Testis (tissue), 2 donors: ENCODE measurements at regions not wholly inside any gene's neighbourhood (a gene's known extent, or its start where the extent isn't known, plus 50 kb on each side); places are given as distances from the start of the nearest gene placed in this dataset.
"Not testable (repeated sequence)": the region's sequence is repeated elsewhere in the genome, so short reads cannot be mapped to it uniquely, and the experiment has no call there.

Source experiments
- DNase-seq: peaks from one replicate; pipeline ENCODE4 v3.0.0-alpha.2; 2019
- H3K27ac ChIP-seq, 2 donors: fragments of 200-600 bp; sonication (generic); one replicate each; pipeline ENCODE4 v1.5.1; 2019
- H3K27me3 ChIP-seq: fragments of 200-600 bp; sonication (generic); one replicate; pipeline ENCODE4 v1.5.1; 2019
- H3K36me3 ChIP-seq: fragments of 200-600 bp; sonication (generic); one replicate; pipeline ENCODE4 v1.5.1; 2017; ENCODE audit warnings: low read depth; ENCODE audit errors: missing control alignments
- H3K4me1 ChIP-seq: fragments of 200-600 bp; sonication (generic); one replicate; pipeline ENCODE4 v1.5.1; 2019
- H3K4me3 ChIP-seq, 2 donors: fragments of 200-600 bp; sonication (generic); one replicate each; pipeline ENCODE4 v1.5.1; 2017 to 2019
- H3K9me3 ChIP-seq: fragments of 200-600 bp; sonication (generic); one replicate; pipeline ENCODE4 v1.5.1; 2017
- CTCF ChIP-seq, 3 experiments: fragments of 450-650 bp in 2 of 3; fragments of 200-600 bp in 1 of 3; sonication (generic) in 1 of 3; IDR thresholded peaks; one replicate each; pipeline ENCODE4 v1.5.1; 2016 to 2019; ENCODE audit warnings: antibody characterized with exemption in 3 of 3, mild to moderate bottlenecking in 2 of 3, moderate library complexity in 1 of 3
- POLR2A ChIP-seq: fragments of 450-650 bp; IDR thresholded peaks from one replicate; pipeline ENCODE4 v1.6.1; 2017; ENCODE audit warnings: antibody characterized with exemption, mild to moderate bottlenecking, moderate library complexity
- WGBS, 2 donors: methylation state at CpG; one replicate each; pipeline ENCODE4 v1.1.5; 2018; 5-methylcytosine and 5-hydroxymethylcytosine counted together
- intact Hi-C: fragments of 100-400 bp; cut with DNase I; formaldehyde crosslinking; loops from one replicate; pipeline ENCODE4 v1.15.1; 2023; ENCODE audit warnings: low total_unique reads

GRCh38 chr4:188403272-188403671 lies 264.0 kb downstream of the TRIML1 start:
- no peak overlapping the region for H3K27ac ChIP-seq
- intact Hi-C loops, result no loop called here
- H3K4me3 ChIP-seq, result no peak overlapping the region
- no peak for DNase-seq
- no peaks in the 10 kb centered on the region for H3K9me3 ChIP-seq
- no peak for TF ChIP-seq CTCF (IDR thresholded peaks at IDR 0.05)
- no peak for TF ChIP-seq POLR2A
- 94 to 96% methylated on average over 6 of the region's 6 CpGs for WGBS, 2 donors
- H3K27me3 ChIP-seq, result no peaks in the 10 kb centered on the region
- H3K36me3 ChIP-seq, result no peaks in the 10 kb centered on the region
- no peaks in the 10 kb centered on the region for H3K4me1 ChIP-seq

- H3K4me1 ChIP-seq, H3K9me3 ChIP-seq, H3K4me3 ChIP-seq, H3K27me3 ChIP-seq, H3K36me3 ChIP-seq, H3K27ac ChIP-seq, intact Hi-C loops, DNase-seq: not testable (repeated sequence)
- WGBS, 2 donors, result 85 to 93% methylated on average over 14 of the region's 14 CpGs
Observed at GRCh38 chr4:188405071-188405835, 266.0 kb downstream of the TRIML1 start.

GRCh38 chr4:188408244-188409030 lies 269.2 kb downstream of the TRIML1 start:
- no peak for DNase-seq
- Histone ChIP-seq H3K4me3 (no peak overlapping the region), H3K36me3 (no peaks in the 10 kb centered on the region), H3K9me3 (no peaks in the 10 kb centered on the region), H3K4me1 (peaks cover 2% of the 10 kb centered on the region), H3K27me3 (no peaks in the 10 kb centered on the region), H3K27ac (peak overlapping the region in 1 of 2 donors; percentile 50)
- TF ChIP-seq CTCF (IDR thresholded peaks at IDR 0.05) (no peak), POLR2A (no peak)
- 58 to 67% methylated on average over 9 of the region's 9 CpGs for WGBS, 2 donors
- intact Hi-C loops, result no loop called here

- intact Hi-C loops, result no loop called here
- H3K36me3 ChIP-seq, result no peaks in the 10 kb centered on the region
- DNase-seq, result no peak
- no peaks in the 10 kb centered on the region for H3K27me3 ChIP-seq
- H3K27ac ChIP-seq, result no peak overlapping the region
- 87 to 88% methylated on average over 6 of the region's 6 CpGs for WGBS, 2 donors
- H3K4me1 ChIP-seq, result peaks cover 2% of the 10 kb centered on the region
- H3K4me3 ChIP-seq, result no peak overlapping the region
- TF ChIP-seq POLR2A, result no peak
- H3K9me3 ChIP-seq, result no peaks in the 10 kb centered on the region
Observed at GRCh38 chr4:188409851-188410250, 270.6 kb downstream of the TRIML1 start.

GRCh38 chr4:188411805-188412204 lies 272.6 kb downstream of the TRIML1 start:
- no peaks in the 10 kb centered on the region for H3K36me3 ChIP-seq
- DNase-seq, result peak; percentile 44
- H3K4me3 ChIP-seq, result peak overlapping the region; percentile 39 to 60
- H3K4me1 ChIP-seq, result peaks cover 2% of the 10 kb centered on the region
- H3K9me3 ChIP-seq, result no peaks in the 10 kb centered on the region
- H3K27me3 ChIP-seq, result no peaks in the 10 kb centered on the region
- peak overlapping the region in 1 of 2 donors; percentile 63 for H3K27ac ChIP-seq
- intact Hi-C loops, result no loop called here
- 62 to 72% methylated on average over 10 to 25 of the region's 25 CpGs for WGBS, 2 donors
- TF ChIP-seq CTCF (IDR thresholded peaks at IDR 0.05) (no peak), POLR2A (no peak)
